ENCODE measurements at regions not wholly inside any gene's neighbourhood (a gene's known extent, or its start where the extent isn't known, plus 50 kb on each side); places are given as distances from the start of the nearest gene placed in this dataset.
A peak's percentile ranks its signal among the peaks of the same experiment; 100 is the strongest.

- Mint-ChIP-seq H3K4me3 (no peak overlapping the region), H3K27ac (no peak overlapping the region), H3K27me3 (ENCODE audit: low read depth) (peaks cover 60% of the 10 kb centered on the region), H3K4me1 (peaks cover 32% of the 10 kb centered on the region), H3K36me3 (no peaks in the 10 kb centered on the region), H3K9me3 (no peaks in the 10 kb centered on the region)
- no peak for TF ChIP-seq CTCF (IDR thresholded peaks at IDR 0.05; ENCODE audit: unreplicated experiment)
- no peak for DNase-seq (ENCODE audit: low spot score in 2 of 2, unreplicated experiment in 2 of 2)
These were observed 106.6 kb upstream of the ZBTB40 start for GRCh38 chr1:22344851-22345560.

GRCh38 chr1:22347854-22348760 lies 103.5 kb upstream of the ZBTB40 start:
- peaks cover 44% of the 10 kb centered on the region for H3K4me1 Mint-ChIP-seq
- DNase-seq (ENCODE audit: low spot score in 2 of 2, unreplicated experiment in 2 of 2) = no peak
- no peak overlapping the region for H3K27ac Mint-ChIP-seq
- H3K9me3 Mint-ChIP-seq = no peaks in the 10 kb centered on the region
- no peak for TF ChIP-seq CTCF (IDR thresholded peaks at IDR 0.05; ENCODE audit: unreplicated experiment)
- no peak overlapping the region for H3K4me3 Mint-ChIP-seq
- no peaks in the 10 kb centered on the region for H3K36me3 Mint-ChIP-seq
- H3K27me3 Mint-ChIP-seq (ENCODE audit: low read depth) = peaks cover 56% of the 10 kb centered on the region

DNA sequence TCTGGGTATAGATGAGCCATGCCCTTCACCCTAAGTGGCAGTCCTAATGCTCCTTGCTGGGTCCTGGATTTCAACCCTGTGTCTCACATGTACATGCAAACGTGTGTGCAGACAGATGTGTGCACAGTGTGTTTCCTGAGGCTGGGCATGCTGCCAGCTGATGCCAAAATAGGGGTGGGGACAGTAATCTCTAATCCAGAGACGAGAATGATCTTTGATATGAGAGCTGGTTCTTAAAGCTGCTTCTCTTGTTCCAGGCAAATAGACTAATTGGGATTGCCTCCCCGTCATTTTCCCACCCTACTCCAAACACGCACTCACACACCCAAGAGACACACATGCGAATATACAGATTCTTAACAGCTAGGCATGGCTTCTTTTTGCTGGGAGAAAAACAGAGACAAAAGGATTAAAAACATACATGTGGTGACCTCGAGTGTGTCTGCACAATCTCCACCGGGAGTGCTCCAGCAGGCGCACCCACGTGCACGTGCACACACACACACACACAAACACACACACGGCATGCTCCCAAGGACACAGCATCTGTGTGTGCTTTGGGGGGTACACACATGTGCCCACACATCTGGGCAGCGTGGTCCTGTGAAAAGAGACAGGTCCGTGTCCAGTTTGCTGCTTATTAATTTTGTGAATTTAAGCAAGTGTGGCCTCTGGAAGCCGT lies 102.1 kb upstream of the ZBTB40 start:
- no peak overlapping the region for H3K4me3 Mint-ChIP-seq
- no peak for DNase-seq (ENCODE audit: low spot score in 2 of 2, unreplicated experiment in 2 of 2)
- TF ChIP-seq CTCF (IDR thresholded peaks at IDR 0.05; ENCODE audit: unreplicated experiment) = no peak
- peaks cover 34% of the 10 kb centered on the region for H3K4me1 Mint-ChIP-seq
- peaks cover 42% of the 10 kb centered on the region for H3K27me3 Mint-ChIP-seq (ENCODE audit: low read depth)
- no peaks in the 10 kb centered on the region for H3K9me3 Mint-ChIP-seq
- peak overlapping the region; percentile 36 for H3K27ac Mint-ChIP-seq
- no peaks in the 10 kb centered on the region for H3K36me3 Mint-ChIP-seq

GRCh38 chr1:22350171-22350923 lies 101.3 kb upstream of the ZBTB40 start:
- Mint-ChIP-seq H3K27me3 (ENCODE audit: low read depth) (peaks cover 34% of the 10 kb centered on the region), H3K27ac (peak overlapping the region; percentile 36), H3K4me1 (peaks cover 34% of the 10 kb centered on the region), H3K4me3 (peak overlapping the region; percentile 22), H3K9me3 (no peaks in the 10 kb centered on the region), H3K36me3 (no peaks in the 10 kb centered on the region)
- no peak for TF ChIP-seq CTCF (IDR thresholded peaks at IDR 0.05; ENCODE audit: unreplicated experiment)
- no peak for DNase-seq (ENCODE audit: low spot score in 2 of 2, unreplicated experiment in 2 of 2)

Measured in mesothelial cell of epicardium (in vitro differentiated cells).